ENCODE measurements at regions not wholly inside any gene's neighbourhood (a gene's known extent, or its start where the extent isn't known, plus 50 kb on each side); places are given as distances from the start of the nearest gene placed in this dataset.

DNA sequence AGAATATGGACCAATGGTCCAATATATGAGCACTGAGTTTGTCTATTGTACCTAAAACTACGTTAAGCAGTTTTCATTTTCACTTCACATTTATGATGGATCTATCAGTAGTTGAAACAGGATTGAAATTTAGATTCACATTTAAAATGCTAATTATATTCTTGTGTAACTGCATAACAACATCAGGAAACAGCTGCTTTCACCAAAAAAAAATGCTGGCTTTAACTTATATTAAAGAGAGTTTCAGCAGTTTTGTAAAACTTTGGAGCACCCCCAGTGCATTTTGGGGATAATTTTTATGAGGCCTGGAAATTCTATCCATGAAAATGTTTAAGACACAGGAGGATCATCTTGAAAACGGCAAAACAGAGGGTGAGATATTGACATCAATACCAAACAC is 142.8 kb upstream of the ROBO2 start:
- WGBS, 2 experiments (ENCODE audit: insufficient coverage in 2 of 2): no CpG with 5 or more reads among the region's 2 CpGs
- H3K9me3 ChIP-seq (ENCODE audit: control insufficient read depth, low read length): no peaks in the 10 kb centered on the region
- H3K36me3 ChIP-seq (ENCODE audit: control insufficient read depth, insufficient read depth, low read length): no peaks in the 10 kb centered on the region
- H3K4me3 ChIP-seq (ENCODE audit: extremely low read depth, insufficient read depth, low read length, poor library complexity, severe bottlenecking): no peak overlapping the region
- no peaks in the 10 kb centered on the region for H3K4me1 ChIP-seq (ENCODE audit: control insufficient read depth, insufficient read depth, low read length, poor library complexity, severe bottlenecking)
- H3K27ac ChIP-seq (ENCODE audit: low read depth, low read length, severe bottlenecking): no peak overlapping the region

DNA sequence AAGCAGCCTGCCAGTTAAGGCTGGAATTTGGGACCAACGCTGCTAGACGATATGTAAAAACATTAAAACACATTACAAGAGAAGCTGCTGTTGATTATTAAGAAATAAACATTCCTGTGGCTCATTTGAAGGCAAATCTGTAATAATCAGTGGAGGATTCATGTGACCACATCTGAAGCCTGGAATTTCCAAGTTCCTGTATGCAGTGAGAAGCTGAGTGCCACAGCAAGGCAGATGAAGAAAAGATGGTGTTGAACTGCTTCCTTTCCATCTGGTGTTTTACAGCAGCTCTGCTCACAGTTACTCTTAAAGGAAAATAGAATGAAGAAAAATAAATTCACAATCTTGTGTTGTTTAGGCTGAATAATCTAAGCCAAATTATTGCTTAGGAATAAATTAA is 139.3 kb upstream of the ROBO2 start:
- no peaks in the 10 kb centered on the region for H3K36me3 ChIP-seq (ENCODE audit: control insufficient read depth, insufficient read depth, low read length)
- H3K27ac ChIP-seq (ENCODE audit: low read depth, low read length, severe bottlenecking): no peak overlapping the region
- no peak overlapping the region for H3K4me3 ChIP-seq (ENCODE audit: extremely low read depth, insufficient read depth, low read length, poor library complexity, severe bottlenecking)
- no peaks in the 10 kb centered on the region for H3K9me3 ChIP-seq (ENCODE audit: control insufficient read depth, low read length)
- H3K4me1 ChIP-seq (ENCODE audit: control insufficient read depth, insufficient read depth, low read length, poor library complexity, severe bottlenecking): no peaks in the 10 kb centered on the region
- WGBS, 2 experiments (ENCODE audit: insufficient coverage in 2 of 2): no CpG with 5 or more reads among the region's 2 CpGs

DNA sequence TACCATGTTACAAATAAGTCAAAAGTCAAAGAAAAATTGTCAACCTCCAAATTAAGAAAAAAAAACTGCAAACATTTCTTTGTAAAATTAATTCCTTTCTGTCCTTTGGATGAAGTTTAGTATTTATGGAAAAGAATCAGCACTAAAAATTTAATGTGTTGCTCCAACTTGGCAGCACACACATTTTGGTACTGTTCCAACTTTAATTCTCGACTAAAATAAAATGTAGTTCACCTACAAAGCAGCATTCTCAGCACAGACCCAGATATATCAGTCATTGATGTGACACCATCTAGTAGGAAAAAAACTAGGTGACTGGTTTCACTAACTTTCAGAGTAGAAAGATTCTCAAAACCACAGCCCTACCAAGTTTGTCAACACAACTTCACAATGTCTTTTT is 131.7 kb upstream of the ROBO2 start:
- Histone ChIP-seq H3K4me3 (ENCODE audit: extremely low read depth, insufficient read depth, low read length, poor library complexity, severe bottlenecking) (no peak overlapping the region), H3K27ac (ENCODE audit: low read depth, low read length, severe bottlenecking) (no peak overlapping the region), H3K9me3 (ENCODE audit: control insufficient read depth, low read length) (no peaks in the 10 kb centered on the region), H3K4me1 (ENCODE audit: control insufficient read depth, insufficient read depth, low read length, poor library complexity, severe bottlenecking) (no peaks in the 10 kb centered on the region), H3K36me3 (ENCODE audit: control insufficient read depth, insufficient read depth, low read length) (no peaks in the 10 kb centered on the region)
- 100% methylated on average over 1 of the region's 1 CpG; no CpG with 5 or more reads in 1 of the 2 experiments for WGBS, 2 experiments (ENCODE audit: insufficient coverage in 2 of 2)

DNA sequence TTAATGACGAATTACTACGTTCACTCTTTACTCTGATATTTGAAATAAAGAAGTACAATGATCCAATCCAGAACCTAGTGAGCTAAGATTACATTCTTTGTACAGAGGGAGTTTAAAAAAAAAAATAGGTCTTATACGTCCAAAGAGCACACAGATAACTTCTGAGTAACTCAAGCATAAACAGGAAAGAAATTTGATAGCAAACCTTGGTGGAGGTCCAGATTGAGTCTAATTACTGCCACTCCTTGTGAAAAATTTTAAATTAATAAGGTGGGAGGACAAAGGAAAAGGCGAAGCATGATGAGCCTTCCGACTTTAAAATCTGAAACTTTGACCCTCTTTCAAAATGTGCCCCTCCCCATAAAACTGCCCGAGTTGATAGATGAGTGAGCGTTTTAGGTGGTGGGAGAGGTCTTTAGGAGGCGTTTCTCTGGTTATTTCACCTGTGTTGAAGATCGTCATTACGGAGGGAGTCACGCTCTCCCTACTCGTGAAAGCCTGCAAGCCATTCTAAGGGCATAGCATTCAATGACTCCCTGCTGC is 127.0 kb upstream of the ROBO2 start:
- WGBS, 2 experiments (ENCODE audit: insufficient coverage in 2 of 2): 100% methylated on average over 1 of the region's 12 CpGs; no CpG with 5 or more reads in 1 of the 2 experiments
- no peak overlapping the region for H3K4me3 ChIP-seq (ENCODE audit: extremely low read depth, insufficient read depth, low read length, poor library complexity, severe bottlenecking)
- H3K27ac ChIP-seq (ENCODE audit: low read depth, low read length, severe bottlenecking): no peak overlapping the region
- no peaks in the 10 kb centered on the region for H3K4me1 ChIP-seq (ENCODE audit: control insufficient read depth, insufficient read depth, low read length, poor library complexity, severe bottlenecking)
- H3K9me3 ChIP-seq (ENCODE audit: control insufficient read depth, low read length): no peaks in the 10 kb centered on the region
- H3K36me3 ChIP-seq (ENCODE audit: control insufficient read depth, insufficient read depth, low read length): no peaks in the 10 kb centered on the region

DNA sequence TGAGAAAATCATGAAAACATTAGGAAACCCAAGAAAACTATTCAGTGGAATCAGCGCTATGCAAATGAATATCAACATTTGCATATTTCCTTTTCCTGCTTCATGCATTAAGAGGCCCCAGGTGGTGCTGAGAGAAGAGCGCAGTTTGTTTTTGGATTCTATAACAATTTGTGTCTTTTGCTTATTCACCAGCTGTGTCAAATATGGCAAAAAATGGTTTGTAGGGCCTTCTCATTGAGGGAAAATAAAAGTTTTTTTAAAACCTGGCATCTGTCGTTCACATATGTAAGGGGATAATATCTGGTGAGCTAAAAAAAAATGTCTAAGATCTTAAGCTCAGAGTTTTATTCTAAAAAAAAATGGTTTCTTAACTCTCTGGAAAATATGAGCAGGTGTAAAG is 122.5 kb upstream of the ROBO2 start:
- Histone ChIP-seq H3K27ac (ENCODE audit: low read depth, low read length, severe bottlenecking) (no peak overlapping the region), H3K9me3 (ENCODE audit: control insufficient read depth, low read length) (no peaks in the 10 kb centered on the region), H3K4me3 (ENCODE audit: extremely low read depth, insufficient read depth, low read length, poor library complexity, severe bottlenecking) (no peak overlapping the region), H3K36me3 (ENCODE audit: control insufficient read depth, insufficient read depth, low read length) (no peaks in the 10 kb centered on the region), H3K4me1 (ENCODE audit: control insufficient read depth, insufficient read depth, low read length, poor library complexity, severe bottlenecking) (no peaks in the 10 kb centered on the region)
- WGBS, 2 experiments (ENCODE audit: insufficient coverage in 2 of 2): 80 to 100% methylated on average over 1 of the region's 3 CpGs

DNA sequence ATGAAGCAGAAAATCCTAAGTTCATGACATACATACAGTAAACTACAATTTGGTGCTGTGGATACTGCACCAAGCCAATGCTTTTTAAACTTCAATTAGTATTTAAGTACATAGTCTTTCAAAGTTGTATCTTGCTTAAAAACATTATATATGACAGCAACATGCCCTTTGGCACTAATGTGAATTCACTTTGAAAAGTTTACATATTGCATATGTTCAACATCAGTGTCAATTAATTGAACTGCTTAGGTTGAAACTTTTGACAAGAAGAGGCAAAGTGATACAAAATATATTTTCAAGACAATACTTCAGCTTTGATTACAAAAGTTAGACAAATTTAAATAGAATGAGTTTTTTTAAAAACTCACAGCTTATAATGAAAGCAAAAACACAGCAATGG is 119.4 kb upstream of the ROBO2 start:
- Histone ChIP-seq H3K4me1 (ENCODE audit: control insufficient read depth, insufficient read depth, low read length, poor library complexity, severe bottlenecking) (no peaks in the 10 kb centered on the region), H3K27ac (ENCODE audit: low read depth, low read length, severe bottlenecking) (no peak overlapping the region), H3K9me3 (ENCODE audit: control insufficient read depth, low read length) (no peaks in the 10 kb centered on the region), H3K36me3 (ENCODE audit: control insufficient read depth, insufficient read depth, low read length) (no peaks in the 10 kb centered on the region), H3K4me3 (ENCODE audit: extremely low read depth, insufficient read depth, low read length, poor library complexity, severe bottlenecking) (no peak overlapping the region)

DNA sequence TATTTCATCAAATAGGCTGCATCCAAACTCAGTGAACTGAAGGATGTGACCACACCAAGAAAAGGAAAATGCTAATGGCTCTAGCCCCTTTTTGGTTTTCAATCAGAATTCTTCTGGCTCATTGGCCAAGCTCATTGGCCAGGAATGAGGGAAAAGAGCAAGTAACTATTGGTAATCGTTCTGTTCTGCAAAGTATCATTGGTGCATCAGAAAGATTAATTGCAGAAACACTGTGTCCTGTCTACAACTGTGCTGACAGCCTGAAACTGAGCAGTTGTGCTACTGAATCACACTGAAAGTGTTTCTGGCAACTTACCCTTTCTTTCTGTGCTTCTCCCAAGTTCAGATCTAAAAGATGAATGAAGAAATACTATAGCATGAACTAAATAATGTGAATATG is 116.4 kb upstream of the ROBO2 start:
- no peaks in the 10 kb centered on the region for H3K4me1 ChIP-seq (ENCODE audit: control insufficient read depth, insufficient read depth, low read length, poor library complexity, severe bottlenecking)

DNA sequence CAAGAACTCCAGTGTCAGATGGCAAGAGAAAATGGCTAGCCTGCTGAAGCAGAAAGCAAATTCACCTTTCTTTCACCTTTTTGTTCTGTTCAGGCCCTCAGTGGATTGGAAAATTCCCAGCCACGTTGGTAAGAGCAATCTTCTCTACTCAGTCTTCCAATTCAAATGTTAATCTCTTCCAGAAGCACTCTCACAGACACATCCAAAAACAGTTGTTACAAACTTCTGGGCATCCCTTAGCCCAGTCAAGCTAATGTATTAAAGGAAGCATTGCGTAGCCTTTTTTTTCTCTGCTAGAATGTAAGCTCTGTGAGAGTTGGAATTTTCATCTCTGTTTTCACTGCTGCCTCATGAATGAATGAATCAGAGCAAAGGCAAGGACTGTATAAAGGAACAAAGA is 109.2 kb upstream of the ROBO2 start:
- Histone ChIP-seq H3K4me3 (ENCODE audit: extremely low read depth, insufficient read depth, low read length, poor library complexity, severe bottlenecking) (no peak overlapping the region), H3K27ac (ENCODE audit: low read depth, low read length, severe bottlenecking) (no peak overlapping the region), H3K36me3 (ENCODE audit: control insufficient read depth, insufficient read depth, low read length) (no peaks in the 10 kb centered on the region), H3K4me1 (ENCODE audit: control insufficient read depth, insufficient read depth, low read length, poor library complexity, severe bottlenecking) (no peaks in the 10 kb centered on the region), H3K9me3 (ENCODE audit: control insufficient read depth, low read length) (no peaks in the 10 kb centered on the region)
- 50 to 57% methylated on average over 2 of the region's 2 CpGs for WGBS, 2 experiments (ENCODE audit: insufficient coverage in 2 of 2)

More for the DNA sequence above, 116.4 kb upstream of the ROBO2 start:
- Histone ChIP-seq H3K9me3 (ENCODE audit: control insufficient read depth, low read length) (no peaks in the 10 kb centered on the region), H3K36me3 (ENCODE audit: control insufficient read depth, insufficient read depth, low read length) (no peaks in the 10 kb centered on the region), H3K4me3 (ENCODE audit: extremely low read depth, insufficient read depth, low read length, poor library complexity, severe bottlenecking) (no peak overlapping the region), H3K27ac (ENCODE audit: low read depth, low read length, severe bottlenecking) (no peak overlapping the region)
- 92 to 100% methylated on average over 1 of the region's 1 CpG for WGBS, 2 experiments (ENCODE audit: insufficient coverage in 2 of 2)

DNA sequence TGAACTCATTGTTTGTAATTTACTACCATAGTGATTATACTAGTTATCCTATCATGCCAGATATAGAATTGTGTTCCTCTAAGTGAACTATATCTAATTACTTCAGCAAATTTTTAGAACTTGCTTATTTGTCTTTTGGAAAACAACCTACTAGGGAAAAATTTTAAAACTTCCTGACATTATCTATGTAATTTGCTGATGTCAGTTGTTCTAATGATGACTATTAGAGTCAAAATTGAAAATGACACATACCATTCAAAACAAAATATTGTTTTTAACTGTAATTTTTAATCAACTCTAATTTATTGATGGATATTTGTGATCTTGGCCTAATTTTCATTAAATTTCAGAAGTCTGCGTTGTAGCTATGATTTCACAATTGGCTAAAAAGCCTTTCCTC is 106.7 kb upstream of the ROBO2 start:
- H3K27ac ChIP-seq (ENCODE audit: low read depth, low read length, severe bottlenecking): no peak overlapping the region
- H3K9me3 ChIP-seq (ENCODE audit: control insufficient read depth, low read length): no peaks in the 10 kb centered on the region
- H3K4me1 ChIP-seq (ENCODE audit: control insufficient read depth, insufficient read depth, low read length, poor library complexity, severe bottlenecking): no peaks in the 10 kb centered on the region
- WGBS, 2 experiments (ENCODE audit: insufficient coverage in 2 of 2): no CpG with 5 or more reads among the region's 1 CpG
- H3K4me3 ChIP-seq (ENCODE audit: extremely low read depth, insufficient read depth, low read length, poor library complexity, severe bottlenecking): no peak overlapping the region
- no peaks in the 10 kb centered on the region for H3K36me3 ChIP-seq (ENCODE audit: control insufficient read depth, insufficient read depth, low read length)

DNA sequence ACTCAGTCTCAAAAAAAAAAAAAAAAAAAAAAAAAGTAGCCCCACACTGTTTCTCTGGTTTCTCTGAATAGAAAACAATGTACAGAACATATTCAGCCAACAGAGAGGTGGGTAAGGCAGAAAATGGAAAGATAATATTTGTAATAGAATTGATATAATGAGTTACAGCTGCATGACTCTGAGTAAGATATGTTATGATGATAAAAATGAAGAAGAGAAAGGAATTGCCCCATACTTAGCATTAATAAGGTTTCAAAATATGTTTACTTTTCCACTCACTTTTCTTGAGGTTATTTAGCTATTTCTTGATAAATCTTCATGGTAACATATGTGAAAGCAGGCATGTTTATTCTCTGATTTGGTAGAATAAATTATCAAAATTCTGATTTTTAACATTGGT is 100.9 kb upstream of the ROBO2 start:
- Histone ChIP-seq H3K4me3 (ENCODE audit: extremely low read depth, insufficient read depth, low read length, poor library complexity, severe bottlenecking) (no peak overlapping the region), H3K36me3 (ENCODE audit: control insufficient read depth, insufficient read depth, low read length) (no peaks in the 10 kb centered on the region), H3K9me3 (ENCODE audit: control insufficient read depth, low read length) (no peaks in the 10 kb centered on the region), H3K27ac (ENCODE audit: low read depth, low read length, severe bottlenecking) (no peak overlapping the region), H3K4me1 (ENCODE audit: control insufficient read depth, insufficient read depth, low read length, poor library complexity, severe bottlenecking) (peaks cover 4% of the 10 kb centered on the region)

DNA sequence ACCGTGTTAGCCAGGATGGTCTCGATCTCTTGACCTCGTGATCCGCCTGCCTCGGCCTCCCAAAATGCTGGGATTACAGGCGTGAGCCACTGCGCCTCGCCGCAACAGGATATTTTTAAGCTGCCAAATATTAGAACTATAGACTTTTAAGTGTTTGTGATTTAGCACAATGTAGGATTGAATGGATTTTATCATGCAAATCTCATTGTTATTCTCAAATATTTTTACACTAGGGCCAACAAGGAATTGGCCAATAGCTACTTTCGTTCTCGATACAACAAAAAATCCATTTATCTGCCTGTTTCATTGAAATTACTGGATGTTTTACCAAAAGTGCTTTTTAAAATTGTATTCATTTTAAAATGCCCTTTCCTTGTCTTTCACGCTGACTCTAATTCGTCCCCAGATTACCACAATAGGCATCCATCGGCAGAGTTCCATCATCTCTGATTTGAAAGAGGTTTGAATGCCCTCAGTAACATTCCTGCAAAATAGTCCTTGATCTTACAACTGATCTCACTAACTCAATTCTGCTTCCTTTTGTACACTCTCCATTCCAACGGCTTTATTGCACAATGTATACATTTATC is 99.6 kb upstream of the ROBO2 start:
- Histone ChIP-seq H3K4me3 (ENCODE audit: extremely low read depth, insufficient read depth, low read length, poor library complexity, severe bottlenecking) (no peak overlapping the region), H3K27ac (ENCODE audit: low read depth, low read length, severe bottlenecking) (no peak overlapping the region), H3K9me3 (ENCODE audit: control insufficient read depth, low read length) (no peaks in the 10 kb centered on the region), H3K36me3 (ENCODE audit: control insufficient read depth, insufficient read depth, low read length) (no peaks in the 10 kb centered on the region), H3K4me1 (ENCODE audit: control insufficient read depth, insufficient read depth, low read length, poor library complexity, severe bottlenecking) (peaks cover 4% of the 10 kb centered on the region)
- WGBS, 2 experiments (ENCODE audit: insufficient coverage in 2 of 2): 84 to 94% methylated on average over 7 to 10 of the region's 15 CpGs

Measured in mesodermal cell (in vitro differentiated cells).